HepG2 (cell line): ENCODE measurements at regions not wholly inside any gene's neighbourhood (a gene's known extent, or its start where the extent isn't known, plus 50 kb on each side); places are given as distances from the start of the nearest gene placed in this dataset.

Source experiments
- ATAC-seq: fragments of 200-7000 bp; cut with Tn5 transposase; 3 replicates; pipeline ENCODE4 v1.9.1; 2020; ENCODE audit warnings: mild to moderate bottlenecking, moderate library complexity
- BruUV-seq: library from RNA; stranded (reverse); fragments of 400-500 nt; replicated peaks from 2 replicates; lab custom pipeline; 2021; lab: Mats Ljungman, UMichigan
- CTCF ChIA-PET: fragments of 300-600 bp; formaldehyde crosslinking; extraction: SDS; loops from one replicate; lab custom pipeline; 2021; ENCODE audit warnings: low total read pairs, inconsistent platforms, low intra/inter-chr PET ratio; lab: Yijun Ruan, JAX
- POLR2A ChIA-PET: fragments of 350-600 bp; sonication (Branson Sonifier 250); formaldehyde crosslinking; loops from one replicate; lab custom pipeline; 2020; ENCODE audit warnings: antibody characterized with exemption, inconsistent platforms; lab: Yijun Ruan, JAX
- DNase-seq: peaks from one replicate; pipeline ENCODE4 v3.0.0-alpha.2; 2015; ENCODE audit warnings: low spot score
- FAIRE-seq: peaks from 3 replicates; lab custom pipeline; 2011; peaks lifted over from hg19 to GRCh38; lab: Jason Lieb, UNC
- H2AFZ ChIP-seq: one replicate; pipeline ENCODE4 v1.6.1; 2011; ENCODE audit warnings: low read length, inconsistent platforms
- H3K27ac ChIP-seq: fragments of 300-600 bp; 3 replicates; pipeline ENCODE4 v1.8.0; 2011; ENCODE audit warnings: mixed run types, mild to moderate bottlenecking, mixed read lengths, low read length, inconsistent platforms; ENCODE audit not compliant: insufficient read depth; ENCODE audit errors: extremely low read length
- H3K27me3 ChIP-seq, 2 experiments: fragments of 200-600 bp in 1 of 2; 2 replicates in 1 of 2; 3 replicates in 1 of 2; pipeline versions ENCODE4 v1.6.0 to v1.8.0; 2011; ENCODE audit warnings: low read length in 2 of 2, mild to moderate bottlenecking in 2 of 2, moderate library complexity in 2 of 2, inconsistent platforms in 1 of 2; ENCODE audit not compliant: insufficient read depth in 2 of 2, control insufficient read depth in 1 of 2
- H3K36me3 ChIP-seq, 2 experiments: fragments of 200-600 bp in 1 of 2; replicated peaks in 1 of 2; 2 replicates in 1 of 2; 3 replicates in 1 of 2; pipeline versions ENCODE4 v1.5.1 to v1.8.0; 2011; ENCODE audit warnings: low read length in 2 of 2, inconsistent platforms in 1 of 2; ENCODE audit not compliant: insufficient read depth in 2 of 2, control insufficient read depth in 1 of 2
- H3K4me1 ChIP-seq: 2 replicates; pipeline ENCODE4 v1.5.1; 2012; ENCODE audit warnings: low read length, inconsistent platforms; ENCODE audit not compliant: insufficient read depth
- H3K4me2 ChIP-seq: 2 replicates; pipeline ENCODE4 v1.6.0; 2011; ENCODE audit warnings: low read depth, low read length, inconsistent platforms
- H3K4me3 ChIP-seq, 3 experiments: fragments of 200-600 bp in 1 of 3; sonication (generic), shearing (Covaris generic) in 1 of 3; replicated peaks in 1 of 3; 2 replicates each; pipeline ENCODE4 v1.5.1; 2011 to 2016; ENCODE audit warnings: low read length in 3 of 3, inconsistent platforms in 2 of 3, low read depth in 2 of 3, mild to moderate bottlenecking in 2 of 3, control low read depth in 1 of 3, mixed read lengths in 1 of 3; ENCODE audit not compliant: insufficient read depth in 1 of 3
- H3K79me2 ChIP-seq: one replicate; pipeline ENCODE4 v1.6.1; 2011; ENCODE audit warnings: low read length, inconsistent platforms; ENCODE audit not compliant: insufficient read depth
- H3K9ac ChIP-seq: 2 replicates; pipeline ENCODE4 v1.6.0; 2011; ENCODE audit warnings: mild to moderate bottlenecking, low read depth, low read length, inconsistent platforms; ENCODE audit not compliant: insufficient read depth
- H3K9me3 ChIP-seq: 2 replicates; pipeline ENCODE4 v1.5.1; 2012; ENCODE audit warnings: mild to moderate bottlenecking, low read length
- H4K20me1 ChIP-seq: 2 replicates; pipeline ENCODE4 v1.6.0; 2011; ENCODE audit warnings: inconsistent platforms, mild to moderate bottlenecking, low read length, moderate library complexity; ENCODE audit not compliant: insufficient read depth
- MIER3 ChIP-seq: IDR thresholded peaks from 2 replicates; pipeline ENCODE4 v1.6.1; 2016; ENCODE audit warnings: missing compliant biosample characterization, borderline replicate concordance
- SOX6 ChIP-seq, 2 experiments: fragments of 450-650 bp in 1 of 2; sonication (generic) in 1 of 2; formaldehyde crosslinking in 1 of 2; IDR thresholded peaks; 2 replicates each; pipeline versions ENCODE4 v1.4.0 to v1.6.1; 2017 to 2020; ENCODE audit warnings: antibody characterized with exemption in 1 of 2, mild to moderate bottlenecking in 1 of 2, missing genetic modification reagents in 1 of 2
- TARDBP ChIP-seq: sonication (generic); formaldehyde crosslinking; IDR thresholded peaks from 2 replicates; pipeline ENCODE4 v1.8.0; 2022; ENCODE audit warnings: mild to moderate bottlenecking, missing genetic modification reagents
- ZBTB46 ChIP-seq: sonication (generic); formaldehyde crosslinking; IDR thresholded peaks from 2 replicates; pipeline ENCODE4 v1.4.0; 2020; ENCODE audit warnings: mild to moderate bottlenecking, missing genetic modification reagents, borderline replicate concordance
- ZKSCAN8 ChIP-seq: IDR thresholded peaks from 2 replicates; pipeline ENCODE4 v1.6.1; 2016; ENCODE audit warnings: borderline replicate concordance, missing genetic modification reagents, missing compliant biosample characterization
- ZNF75D ChIP-seq: sonication (generic); formaldehyde crosslinking; IDR thresholded peaks from 2 replicates; pipeline ENCODE4 v1.8.1; 2023; ENCODE audit warnings: missing genetic modification reagents, mild to moderate bottlenecking, borderline replicate concordance
- WGBS: methylation state at CpG from one replicate; pipeline ENCODE4 v1.1.6; 2017; ENCODE audit warnings: low lambda C conversion rate; 5-methylcytosine and 5-hydroxymethylcytosine counted together
- in situ Hi-C: cut with HindIII; loops from 2 replicates; pipeline ENCODE4 v1.10.0; 2017; ENCODE audit warnings: low pct_unique_long_range_greater_than_20kb; ENCODE audit not compliant: extremely low pct_ligation_motif_present
- intact Hi-C: fragments of 100-400 bp; cut with micrococcal nuclease; formaldehyde crosslinking; loops from one replicate; pipeline ENCODE4 v1.10.0; 2022; ENCODE audit not compliant: unreplicated experiment
- TF ChIP-seq, protein P1 (sequence below): sonication (generic); formaldehyde crosslinking; IDR thresholded peaks from 2 replicates; pipeline ENCODE4 v1.5.1; 2020; ENCODE audit warnings: mild to moderate bottlenecking, missing genetic modification reagents, moderate library complexity
- TF ChIP-seq, protein P2 (sequence below): sonication (generic); formaldehyde crosslinking; IDR thresholded peaks from 2 replicates; pipeline ENCODE4 v1.4.0; 2020; ENCODE audit warnings: mild to moderate bottlenecking, missing genetic modification reagents, borderline replicate concordance
- TF ChIP-seq, protein P3 (sequence below), 2 experiments: sonication (generic) in 1 of 2; formaldehyde crosslinking in 1 of 2; IDR thresholded peaks; 2 replicates each; pipeline versions ENCODE4 v1.5.1 to v1.6.1; 2011 to 2020; ENCODE audit warnings: borderline replicate concordance in 1 of 2, low read depth in 1 of 2, low read length in 1 of 2, mild to moderate bottlenecking in 1 of 2, missing genetic modification reagents in 1 of 2, moderate library complexity in 1 of 2
- TF ChIP-seq, protein P4 (sequence below): sonication (generic); formaldehyde crosslinking; IDR thresholded peaks from 2 replicates; pipeline ENCODE4 v1.4.0; 2020; ENCODE audit warnings: missing genetic modification reagents

- FAIRE-seq: no peak
- Histone ChIP-seq H3K36me3 (no peaks in the 10 kb centered on the region), H3K4me2 (no peak overlapping the region), H3K4me1 (no peaks in the 10 kb centered on the region), H3K27me3 (no peaks in the 10 kb centered on the region), H2AFZ (no peak overlapping the region), H3K27ac (no peak overlapping the region), H3K9me3 (no peaks in the 10 kb centered on the region), H4K20me1 (no peaks in the 10 kb centered on the region), H3K4me3 (no peak overlapping the region), H3K9ac (no peak overlapping the region), H3K79me2 (no peaks in the 10 kb centered on the region)
- no peak for DNase-seq
- POLR2A ChIA-PET: no interaction called here
- in situ Hi-C loops: no loop called here
- WGBS: 0% methylated on average over 2 of the region's 2 CpGs
- ATAC-seq: no peak
- no TSS peak for BruUV-seq
- intact Hi-C loops: no loop called here
- CTCF ChIA-PET: no interaction called here
- TF ChIP-seq MIER3 (no peak), TARDBP (no peak), ZKSCAN8 (CRISPR knock-in tag) (no peak), SOX6 (IDR thresholded peaks at IDR 0.05) (no peak), SOX6 (CRISPR knock-in tag; IDR thresholded peaks at IDR 0.05) (no peak), ZNF75D (CRISPR knock-in tag) (no peak), ZBTB46 (CRISPR knock-in tag) (no peak)
- TF ChIP-seq, protein P1, sequence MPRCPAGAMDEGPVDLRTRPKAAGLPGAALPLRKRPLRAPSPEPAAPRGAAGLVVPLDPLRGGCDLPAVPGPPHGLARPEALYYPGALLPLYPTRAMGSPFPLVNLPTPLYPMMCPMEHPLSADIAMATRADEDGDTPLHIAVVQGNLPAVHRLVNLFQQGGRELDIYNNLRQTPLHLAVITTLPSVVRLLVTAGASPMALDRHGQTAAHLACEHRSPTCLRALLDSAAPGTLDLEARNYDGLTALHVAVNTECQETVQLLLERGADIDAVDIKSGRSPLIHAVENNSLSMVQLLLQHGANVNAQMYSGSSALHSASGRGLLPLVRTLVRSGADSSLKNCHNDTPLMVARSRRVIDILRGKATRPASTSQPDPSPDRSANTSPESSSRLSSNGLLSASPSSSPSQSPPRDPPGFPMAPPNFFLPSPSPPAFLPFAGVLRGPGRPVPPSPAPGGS (CRISPR knock-in tag): no peak
- TF ChIP-seq, protein P2, sequence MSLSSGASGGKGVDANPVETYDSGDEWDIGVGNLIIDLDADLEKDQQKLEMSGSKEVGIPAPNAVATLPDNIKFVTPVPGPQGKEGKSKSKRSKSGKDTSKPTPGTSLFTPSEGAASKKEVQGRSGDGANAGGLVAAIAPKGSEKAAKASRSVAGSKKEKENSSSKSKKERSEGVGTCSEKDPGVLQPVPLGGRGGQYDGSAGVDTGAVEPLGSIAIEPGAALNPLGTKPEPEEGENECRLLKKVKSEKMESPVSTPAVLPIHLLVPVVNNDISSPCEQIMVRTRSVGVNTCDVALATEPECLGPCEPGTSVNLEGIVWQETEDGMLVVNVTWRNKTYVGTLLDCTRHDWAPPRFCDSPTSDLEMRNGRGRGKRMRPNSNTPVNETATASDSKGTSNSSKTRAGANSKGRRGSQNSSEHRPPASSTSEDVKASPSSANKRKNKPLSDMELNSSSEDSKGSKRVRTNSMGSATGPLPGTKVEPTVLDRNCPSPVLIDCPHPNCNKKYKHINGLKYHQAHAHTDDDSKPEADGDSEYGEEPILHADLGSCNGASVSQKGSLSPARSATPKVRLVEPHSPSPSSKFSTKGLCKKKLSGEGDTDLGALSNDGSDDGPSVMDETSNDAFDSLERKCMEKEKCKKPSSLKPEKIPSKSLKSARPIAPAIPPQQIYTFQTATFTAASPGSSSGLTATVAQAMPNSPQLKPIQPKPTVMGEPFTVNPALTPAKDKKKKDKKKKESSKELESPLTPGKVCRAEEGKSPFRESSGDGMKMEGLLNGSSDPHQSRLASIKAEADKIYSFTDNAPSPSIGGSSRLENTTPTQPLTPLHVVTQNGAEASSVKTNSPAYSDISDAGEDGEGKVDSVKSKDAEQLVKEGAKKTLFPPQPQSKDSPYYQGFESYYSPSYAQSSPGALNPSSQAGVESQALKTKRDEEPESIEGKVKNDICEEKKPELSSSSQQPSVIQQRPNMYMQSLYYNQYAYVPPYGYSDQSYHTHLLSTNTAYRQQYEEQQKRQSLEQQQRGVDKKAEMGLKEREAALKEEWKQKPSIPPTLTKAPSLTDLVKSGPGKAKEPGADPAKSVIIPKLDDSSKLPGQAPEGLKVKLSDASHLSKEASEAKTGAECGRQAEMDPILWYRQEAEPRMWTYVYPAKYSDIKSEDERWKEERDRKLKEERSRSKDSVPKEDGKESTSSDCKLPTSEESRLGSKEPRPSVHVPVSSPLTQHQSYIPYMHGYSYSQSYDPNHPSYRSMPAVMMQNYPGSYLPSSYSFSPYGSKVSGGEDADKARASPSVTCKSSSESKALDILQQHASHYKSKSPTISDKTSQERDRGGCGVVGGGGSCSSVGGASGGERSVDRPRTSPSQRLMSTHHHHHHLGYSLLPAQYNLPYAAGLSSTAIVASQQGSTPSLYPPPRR (CRISPR knock-in tag): no peak
- TF ChIP-seq, protein P3, sequence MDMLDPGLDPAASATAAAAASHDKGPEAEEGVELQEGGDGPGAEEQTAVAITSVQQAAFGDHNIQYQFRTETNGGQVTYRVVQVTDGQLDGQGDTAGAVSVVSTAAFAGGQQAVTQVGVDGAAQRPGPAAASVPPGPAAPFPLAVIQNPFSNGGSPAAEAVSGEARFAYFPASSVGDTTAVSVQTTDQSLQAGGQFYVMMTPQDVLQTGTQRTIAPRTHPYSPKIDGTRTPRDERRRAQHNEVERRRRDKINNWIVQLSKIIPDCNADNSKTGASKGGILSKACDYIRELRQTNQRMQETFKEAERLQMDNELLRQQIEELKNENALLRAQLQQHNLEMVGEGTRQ (IDR thresholded peaks at IDR 0.05; ENCODE audit: low read depth, low read length): no peak
- TF ChIP-seq, protein P3 (CRISPR knock-in tag; IDR thresholded peaks at IDR 0.05; ENCODE audit: borderline replicate concordance): no peak
- TF ChIP-seq, protein P4, sequence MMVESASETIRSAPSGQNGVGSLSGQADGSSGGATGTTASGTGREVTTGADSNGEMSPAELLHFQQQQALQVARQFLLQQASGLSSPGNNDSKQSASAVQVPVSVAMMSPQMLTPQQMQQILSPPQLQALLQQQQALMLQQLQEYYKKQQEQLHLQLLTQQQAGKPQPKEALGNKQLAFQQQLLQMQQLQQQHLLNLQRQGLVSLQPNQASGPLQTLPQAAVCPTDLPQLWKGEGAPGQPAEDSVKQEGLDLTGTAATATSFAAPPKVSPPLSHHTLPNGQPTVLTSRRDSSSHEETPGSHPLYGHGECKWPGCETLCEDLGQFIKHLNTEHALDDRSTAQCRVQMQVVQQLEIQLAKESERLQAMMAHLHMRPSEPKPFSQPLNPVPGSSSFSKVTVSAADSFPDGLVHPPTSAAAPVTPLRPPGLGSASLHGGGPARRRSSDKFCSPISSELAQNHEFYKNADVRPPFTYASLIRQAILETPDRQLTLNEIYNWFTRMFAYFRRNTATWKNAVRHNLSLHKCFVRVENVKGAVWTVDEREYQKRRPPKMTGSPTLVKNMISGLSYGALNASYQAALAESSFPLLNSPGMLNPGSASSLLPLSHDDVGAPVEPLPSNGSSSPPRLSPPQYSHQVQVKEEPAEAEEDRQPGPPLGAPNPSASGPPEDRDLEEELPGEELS: no peak
These were observed 316.3 kb downstream of the SLC6A15 start for GRCh38 chr12:84596266-84596665.
